ENCODE measurements at regions not wholly inside any gene's neighbourhood (a gene's known extent, or its start where the extent isn't known, plus 50 kb on each side); places are given as distances from the start of the nearest gene placed in this dataset.

- H3K4me1 ChIP-seq (ENCODE audit: control insufficient read depth in 2 of 2, insufficient read depth in 2 of 2, low read length in 2 of 2), result no peaks in the 10 kb centered on the region
- no peaks in the 10 kb centered on the region for H3K79me2 ChIP-seq (ENCODE audit: control insufficient read depth, insufficient read depth, low read length)
- Mint-ChIP-seq H3K4me1 (no peaks in the 10 kb centered on the region), H3K27me3 (no peaks in the 10 kb centered on the region), H3K4me3 (no peak overlapping the region), H3K27ac (no peak overlapping the region), H3K9me3 (ENCODE audit: insufficient read depth) (no peaks in the 10 kb centered on the region)
- H3K4me3 ChIP-seq (ENCODE audit: control extremely low read depth in 1 of 5, extremely low read depth in 1 of 5, insufficient read depth in 1 of 5, low read depth in 2 of 5, low read length in 4 of 5), result no peak overlapping the region
- DNase-seq (no peak), ATAC-seq (ENCODE audit: low read depth) (no peak)
- H3K36me3 ChIP-seq (replicated peaks in 1 of 2; ENCODE audit: control extremely low read depth in 1 of 2, control insufficient read depth in 1 of 2, extremely low read depth in 1 of 2, insufficient read depth in 2 of 2, low read length in 1 of 2), result no peaks in the 10 kb centered on the region
- 78% methylated on average over 2 of the region's 3 CpGs for WGBS (ENCODE audit: insufficient coverage)
- H3K4me2 ChIP-seq (replicated peaks; ENCODE audit: low read depth, low read length, poor library complexity, severe bottlenecking), result no peak overlapping the region
- H3K9ac ChIP-seq (ENCODE audit: low read length), result no peak overlapping the region
- ChIA-PET CTCF (no interaction called here), POLR2A (no interaction called here)
- H4K20me1 ChIP-seq (ENCODE audit: control insufficient read depth, insufficient read depth, low read length, poor library complexity, severe bottlenecking), result no peaks in the 10 kb centered on the region
- intact Hi-C loops (cut with micrococcal nuclease), result no loop called here
- TF ChIP-seq EZH2 (IDR thresholded peaks at IDR 0.05; ENCODE audit: borderline replicate concordance, insufficient read depth, low read depth, low read length, poor library complexity, severe bottlenecking), result no peak
- TF ChIP-seq CTCF (IDR thresholded peaks at IDR 0.05), result no peak
- H3K27me3 ChIP-seq (replicated peaks in 1 of 4; ENCODE audit: control extremely low read depth in 1 of 4, control insufficient read depth in 3 of 4, insufficient read depth in 4 of 4, low read length in 3 of 4), result no peaks in the 10 kb centered on the region
- no peak overlapping the region for H3K27ac ChIP-seq (ENCODE audit: low read length in 2 of 2)
- peaks cover 0 to 4% (median 0%) of the 10 kb centered on the region in 3 donors for H3K9me3 ChIP-seq (ENCODE audit: control extremely low read depth in 1 of 3, control insufficient read depth in 2 of 3, insufficient read depth in 1 of 3, low read length in 2 of 3)
- no peak overlapping the region for H2AFZ ChIP-seq (ENCODE audit: insufficient read depth, low read depth, low read length, poor library complexity, severe bottlenecking)
Observed at GRCh38 chr15:47367726-47368390, 349.4 kb upstream of the SEMA6D start.

- Histone ChIP-seq H3K4me3 (ENCODE audit: control extremely low read depth in 1 of 5, extremely low read depth in 1 of 5, insufficient read depth in 1 of 5, low read depth in 2 of 5, low read length in 4 of 5) (no peak overlapping the region), H3K4me1 (ENCODE audit: control insufficient read depth in 2 of 2, insufficient read depth in 2 of 2, low read length in 2 of 2) (no peaks in the 10 kb centered on the region), H3K36me3 (replicated peaks in 1 of 2; ENCODE audit: control extremely low read depth in 1 of 2, control insufficient read depth in 1 of 2, extremely low read depth in 1 of 2, insufficient read depth in 2 of 2, low read length in 1 of 2) (no peaks in the 10 kb centered on the region), H3K9me3 (ENCODE audit: control extremely low read depth in 1 of 3, control insufficient read depth in 2 of 3, insufficient read depth in 1 of 3, low read length in 2 of 3) (no peaks in the 10 kb centered on the region), H3K79me2 (ENCODE audit: control insufficient read depth, insufficient read depth, low read length) (no peaks in the 10 kb centered on the region), H3K4me2 (replicated peaks; ENCODE audit: low read depth, low read length, poor library complexity, severe bottlenecking) (no peak overlapping the region), H3K27me3 (replicated peaks in 1 of 4; ENCODE audit: control extremely low read depth in 1 of 4, control insufficient read depth in 3 of 4, insufficient read depth in 4 of 4, low read length in 3 of 4) (no peaks in the 10 kb centered on the region), H3K9ac (ENCODE audit: low read length) (no peak overlapping the region), H2AFZ (ENCODE audit: insufficient read depth, low read depth, low read length, poor library complexity, severe bottlenecking) (no peak overlapping the region), H3K27ac (ENCODE audit: low read length in 2 of 2) (no peak overlapping the region), H4K20me1 (ENCODE audit: control insufficient read depth, insufficient read depth, low read length, poor library complexity, severe bottlenecking) (no peaks in the 10 kb centered on the region)
- intact Hi-C loops (cut with micrococcal nuclease), result no loop called here
- H3K27ac Mint-ChIP-seq, result no peak overlapping the region
- ATAC-seq (ENCODE audit: low read depth), result no peak
- ChIA-PET CTCF (no interaction called here), POLR2A (no interaction called here)
- H3K4me1 Mint-ChIP-seq, result no peaks in the 10 kb centered on the region
- no peak for DNase-seq
- 73% methylated on average over 2 of the region's 2 CpGs for WGBS (ENCODE audit: insufficient coverage)
- no peaks in the 10 kb centered on the region for H3K9me3 Mint-ChIP-seq (ENCODE audit: insufficient read depth)
- H3K27me3 Mint-ChIP-seq, result no peaks in the 10 kb centered on the region
- H3K4me3 Mint-ChIP-seq, result no peak overlapping the region
- TF ChIP-seq CTCF (IDR thresholded peaks at IDR 0.05) (no peak), EZH2 (IDR thresholded peaks at IDR 0.05; ENCODE audit: borderline replicate concordance, insufficient read depth, low read depth, low read length, poor library complexity, severe bottlenecking) (no peak)
Observed at GRCh38 chr15:47371939-47372338, 345.4 kb upstream of the SEMA6D start.

Measured in B cell (primary cell).